ENCODE measurements at regions not wholly inside any gene's neighbourhood (a gene's known extent, or its start where the extent isn't known, plus 50 kb on each side); places are given as distances from the start of the nearest gene placed in this dataset.

DNA sequence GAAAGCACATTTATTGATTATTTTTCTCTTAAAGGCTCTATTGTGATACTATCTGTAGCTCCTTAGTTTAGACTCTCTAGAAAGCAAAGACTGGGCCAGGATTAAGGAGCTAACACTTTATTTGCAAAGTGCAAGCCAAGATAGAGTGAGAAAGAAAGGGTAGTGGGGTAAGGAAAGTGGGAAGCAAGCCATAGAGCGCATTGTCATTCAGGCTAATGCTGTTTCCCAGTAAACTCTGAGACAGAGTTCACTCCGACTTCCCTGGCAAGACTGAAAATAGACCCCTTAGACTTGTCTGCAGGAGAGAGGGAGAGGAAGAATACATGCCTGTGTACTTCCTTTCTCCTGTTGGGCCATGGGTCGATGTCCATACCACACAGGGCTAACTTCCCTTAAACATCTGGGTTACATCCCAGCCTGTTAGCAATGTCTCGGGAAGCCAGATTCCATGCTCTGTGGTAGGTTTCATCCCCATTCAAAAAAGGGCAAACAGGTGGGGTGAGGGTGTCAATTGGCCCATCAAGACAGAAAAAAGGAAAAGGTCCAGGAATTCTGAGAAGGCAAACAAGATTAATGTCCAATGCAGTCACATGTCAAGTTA is 875.8 kb upstream of the CELF2 start:
- TF ChIP-seq, protein P1, sequence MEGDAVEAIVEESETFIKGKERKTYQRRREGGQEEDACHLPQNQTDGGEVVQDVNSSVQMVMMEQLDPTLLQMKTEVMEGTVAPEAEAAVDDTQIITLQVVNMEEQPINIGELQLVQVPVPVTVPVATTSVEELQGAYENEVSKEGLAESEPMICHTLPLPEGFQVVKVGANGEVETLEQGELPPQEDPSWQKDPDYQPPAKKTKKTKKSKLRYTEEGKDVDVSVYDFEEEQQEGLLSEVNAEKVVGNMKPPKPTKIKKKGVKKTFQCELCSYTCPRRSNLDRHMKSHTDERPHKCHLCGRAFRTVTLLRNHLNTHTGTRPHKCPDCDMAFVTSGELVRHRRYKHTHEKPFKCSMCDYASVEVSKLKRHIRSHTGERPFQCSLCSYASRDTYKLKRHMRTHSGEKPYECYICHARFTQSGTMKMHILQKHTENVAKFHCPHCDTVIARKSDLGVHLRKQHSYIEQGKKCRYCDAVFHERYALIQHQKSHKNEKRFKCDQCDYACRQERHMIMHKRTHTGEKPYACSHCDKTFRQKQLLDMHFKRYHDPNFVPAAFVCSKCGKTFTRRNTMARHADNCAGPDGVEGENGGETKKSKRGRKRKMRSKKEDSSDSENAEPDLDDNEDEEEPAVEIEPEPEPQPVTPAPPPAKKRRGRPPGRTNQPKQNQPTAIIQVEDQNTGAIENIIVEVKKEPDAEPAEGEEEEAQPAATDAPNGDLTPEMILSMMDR (IDR thresholded peaks at IDR 0.05), result no peak
- TF ChIP-seq EP300 (IDR thresholded peaks at IDR 0.05), result no peak
- TF ChIP-seq POLR2A (IDR thresholded peaks at IDR 0.05), result no peak
